Thyroid gland (tissue), 4 donors: ENCODE measurements at regions not wholly inside any gene's neighbourhood (a gene's known extent, or its start where the extent isn't known, plus 50 kb on each side); places are given as distances from the start of the nearest gene placed in this dataset.

Source experiments
- DNase-seq, 2 donors: peaks; one replicate each; pipeline ENCODE4 v3.0.0-alpha.2; 2019
- H3K27ac ChIP-seq, 3 donors: fragments of 200-600 bp; sonication (generic); 1 replicate in 2 of 3; 2 replicates in 1 of 3; pipeline ENCODE4 v1.5.1; 2016 to 2019; ENCODE audit warnings: mild to moderate bottlenecking in 1 of 3, moderate library complexity in 1 of 3
- H3K27me3 ChIP-seq: fragments of 200-600 bp; sonication (generic); one replicate; pipeline ENCODE4 v1.5.1; 2019
- H3K36me3 ChIP-seq, 2 donors: fragments of 200-600 bp; sonication (generic); one replicate each; pipeline ENCODE4 v1.5.1; 2016 to 2019
- H3K4me1 ChIP-seq, 2 donors: fragments of 200-600 bp; sonication (generic); one replicate each; pipeline ENCODE4 v1.5.1; 2017 to 2019
- H3K4me3 ChIP-seq, 3 donors: fragments of 200-600 bp; sonication (generic); replicated peaks in 1 of 3; 1 replicate in 2 of 3; 2 replicates in 1 of 3; pipeline ENCODE4 v1.5.1; 2016; ENCODE audit warnings: mild to moderate bottlenecking in 1 of 3
- H3K9me3 ChIP-seq: fragments of 200-600 bp; sonication (generic); one replicate; pipeline ENCODE4 v1.5.1; 2017
- CTCF ChIP-seq, 6 experiments: fragments of 200-600 bp in 3 of 6; fragments of 450-650 bp in 3 of 6; sonication (generic) in 3 of 6; IDR thresholded peaks; one replicate each; pipeline ENCODE4 v1.5.1; 2016 to 2019; ENCODE audit warnings: antibody characterized with exemption in 6 of 6, mild to moderate bottlenecking in 2 of 6, inconsistent platforms in 1 of 6, moderate library complexity in 1 of 6
- POLR2A ChIP-seq, 2 donors: fragments of 450-650 bp; IDR thresholded peaks; one replicate each; pipeline ENCODE4 v1.6.1; 2017; ENCODE audit warnings: antibody characterized with exemption in 2 of 2, mild to moderate bottlenecking in 2 of 2, moderate library complexity in 1 of 2
- WGBS, 2 donors: methylation state at CpG; one replicate each; pipeline ENCODE4 v1.1.5; 2017; 5-methylcytosine and 5-hydroxymethylcytosine counted together
- intact Hi-C: fragments of 100-400 bp; cut with DNase I; formaldehyde crosslinking; loops from one replicate; pipeline ENCODE4 v1.15.1; 2023

- TF ChIP-seq CTCF (IDR thresholded peaks at IDR 0.05) (no peak), POLR2A (IDR thresholded peaks at IDR 0.05) (no peak)
- Histone ChIP-seq H3K9me3 (no peaks in the 10 kb centered on the region), H3K4me3 (no peak overlapping the region), H3K27me3 (no peaks in the 10 kb centered on the region), H3K27ac (no peak overlapping the region), H3K36me3 (no peaks in the 10 kb centered on the region), H3K4me1 (no peaks in the 10 kb centered on the region)
- no peak for DNase-seq
- WGBS, 2 donors, result 74 to 76% methylated on average over 3 to 4 of the region's 5 CpGs
- intact Hi-C loops, result no loop called here
These were observed 218.7 kb downstream of the IRX2 start for GRCh38 chr5:2532809-2533208.

- Histone ChIP-seq H3K9me3 (no peaks in the 10 kb centered on the region), H3K4me1 (no peaks in the 10 kb centered on the region), H3K4me3 (no peak overlapping the region), H3K27ac (no peak overlapping the region), H3K27me3 (no peaks in the 10 kb centered on the region), H3K36me3 (no peaks in the 10 kb centered on the region)
- TF ChIP-seq CTCF (IDR thresholded peaks at IDR 0.05) (no peak), POLR2A (IDR thresholded peaks at IDR 0.05) (no peak)
- DNase-seq, result no peak
- WGBS, 2 donors, result 85 to 91% methylated on average over 2 of the region's 2 CpGs
- intact Hi-C loops, result no loop called here
These were observed 220.2 kb downstream of the IRX2 start for GRCh38 chr5:2531318-2531717.

GRCh38 chr5:2530609-2531008 is 220.9 kb downstream of the IRX2 start:
- TF ChIP-seq POLR2A (IDR thresholded peaks at IDR 0.05) (no peak), CTCF (IDR thresholded peaks at IDR 0.05) (no peak)
- Histone ChIP-seq H3K36me3 (no peaks in the 10 kb centered on the region), H3K27me3 (no peaks in the 10 kb centered on the region), H3K4me1 (no peaks in the 10 kb centered on the region), H3K27ac (no peak overlapping the region), H3K4me3 (no peak overlapping the region), H3K9me3 (no peaks in the 10 kb centered on the region)
- intact Hi-C loops, result no loop called here
- 55 to 71% methylated on average over 11 to 12 of the region's 12 CpGs for WGBS, 2 donors
- no peak for DNase-seq

GRCh38 chr5:2529371-2530092 is 221.9 kb downstream of the IRX2 start:
- intact Hi-C loops, result no loop called here
- DNase-seq, result no peak

More at GRCh38 chr5:2529371-2530092, 221.9 kb downstream of the IRX2 start:
- H3K27ac ChIP-seq, result no peak overlapping the region
- WGBS, 2 donors, result 59 to 63% methylated on average over 13 of the region's 13 CpGs
- no peaks in the 10 kb centered on the region for H3K4me1 ChIP-seq
- TF ChIP-seq POLR2A (IDR thresholded peaks at IDR 0.05) (no peak), CTCF (IDR thresholded peaks at IDR 0.05) (no peak)
- no peaks in the 10 kb centered on the region for H3K36me3 ChIP-seq
- no peak overlapping the region for H3K4me3 ChIP-seq
- H3K9me3 ChIP-seq, result no peaks in the 10 kb centered on the region
- H3K27me3 ChIP-seq, result no peaks in the 10 kb centered on the region
